Mucosa of descending colon (tissue), 3 donors: ENCODE measurements at regions not wholly inside any gene's neighbourhood (a gene's known extent, or its start where the extent isn't known, plus 50 kb on each side); places are given as distances from the start of the nearest gene placed in this dataset.

Experiments
- ATAC-seq: fragments of 200-7000 bp; cut with Tn5 transposase; one replicate; pipeline ENCODE4 v1.9.1; 2020; ENCODE audit warnings: mild to moderate bottlenecking, moderate library complexity
- DNase-seq, 3 donors: peaks; one replicate each; pipeline ENCODE4 v3.0.0-alpha.2; 2020
- H3K36me3 ChIP-seq: fragments of 200-600 bp; one replicate; pipeline ENCODE4 v1.8.0; 2021; ENCODE audit warnings: low read depth, mild to moderate bottlenecking
- H3K4me1 ChIP-seq: fragments of 200-600 bp; one replicate; pipeline ENCODE4 v1.8.0; 2021; ENCODE audit warnings: low read depth, mild to moderate bottlenecking
- H3K4me3 ChIP-seq: fragments of 200-600 bp; one replicate; pipeline ENCODE4 v1.8.0; 2021; ENCODE audit warnings: mild to moderate bottlenecking
- H3K9me3 ChIP-seq: fragments of 200-600 bp; one replicate; pipeline ENCODE4 v1.8.0; 2021; ENCODE audit warnings: mild to moderate bottlenecking
- CTCF ChIP-seq: fragments of 200-600 bp; IDR thresholded peaks from one replicate; pipeline ENCODE4 v1.8.0; 2022; ENCODE audit warnings: antibody characterized with exemption, mild to moderate bottlenecking
- intact Hi-C, 2 donors: fragments of 100-400 bp; cut with DNase I in 1 of 2; cut with micrococcal nuclease in 1 of 2; formaldehyde crosslinking; loops; one replicate each; pipeline versions ENCODE4 v1.11.0 to v1.11.1; 2022; cut with DNase I, micrococcal nuclease
- donor health status: DM: no; HTN: no; CAD: no; lungs with moderate emphysema.
- donor health status: DM: no; HTN: no; CAD: no.
- donor health status: DM: no; HTN: yes; CAD: no.

DNA sequence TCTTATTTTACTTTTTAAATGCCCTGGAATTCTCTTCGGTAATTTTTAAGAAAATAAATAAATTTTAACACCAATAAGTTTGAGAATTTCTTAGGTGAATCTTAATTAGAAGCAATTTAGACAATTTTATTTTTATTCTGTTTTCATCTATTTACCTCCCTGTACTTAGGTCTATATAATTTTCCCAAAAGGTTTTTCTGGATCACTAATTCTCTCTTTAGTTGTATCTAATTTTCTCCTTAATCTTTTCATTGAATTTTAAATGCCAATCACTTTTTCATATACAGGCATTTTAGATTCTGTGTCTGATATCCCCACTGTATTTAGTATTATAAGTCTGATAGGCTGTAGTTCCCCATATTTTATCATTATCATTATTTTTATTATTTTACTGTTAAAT, 845.3 kb downstream of the TRIML1 start:
- no peak for DNase-seq
- peaks cover 22% of the 10 kb centered on the region for H3K9me3 ChIP-seq
- ATAC-seq, result no peak
- TF ChIP-seq CTCF, result no peak
- no peaks in the 10 kb centered on the region for H3K36me3 ChIP-seq
- intact Hi-C loops, result no loop called here
- H3K4me3 ChIP-seq, result no peak overlapping the region
- no peaks in the 10 kb centered on the region for H3K4me1 ChIP-seq

GRCh38 chr4:188986271-188986689, 847.0 kb downstream of the TRIML1 start:
- peaks cover 24% of the 10 kb centered on the region for H3K9me3 ChIP-seq
- TF ChIP-seq CTCF, result no peak
- no peak overlapping the region for H3K4me3 ChIP-seq
- no peak for ATAC-seq
- intact Hi-C loops, result no loop called here
- no peak for DNase-seq
- H3K36me3 ChIP-seq, result no peaks in the 10 kb centered on the region
- H3K4me1 ChIP-seq, result no peaks in the 10 kb centered on the region

GRCh38 chr4:188987011-188987410, 847.8 kb downstream of the TRIML1 start:
- H3K4me1 ChIP-seq, result no peaks in the 10 kb centered on the region
- ATAC-seq (no peak), DNase-seq (no peak)
- no peaks in the 10 kb centered on the region for H3K36me3 ChIP-seq
- intact Hi-C loops, result no loop called here
- no peak overlapping the region for H3K4me3 ChIP-seq
- TF ChIP-seq CTCF, result no peak
- H3K9me3 ChIP-seq, result peaks cover 24% of the 10 kb centered on the region

DNA sequence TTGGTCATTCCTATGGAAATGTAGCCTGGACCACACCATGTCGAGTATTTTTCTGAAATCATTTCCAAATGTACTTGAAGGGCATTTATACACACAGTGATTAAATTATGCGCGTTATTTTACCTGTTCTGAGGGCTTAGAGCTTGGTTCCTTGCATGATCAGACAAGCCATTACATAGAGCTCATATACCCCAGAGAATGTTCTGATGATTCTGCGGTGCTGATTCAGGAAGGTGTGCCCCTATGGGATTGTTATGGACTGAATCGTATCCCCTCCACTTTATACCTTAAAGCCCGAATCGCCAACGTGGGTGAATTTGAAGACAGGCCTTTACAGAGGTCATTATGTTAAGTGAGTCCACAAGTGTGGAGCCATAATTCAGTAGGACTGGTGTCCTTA, 848.9 kb downstream of the TRIML1 start:
- ATAC-seq (no peak), DNase-seq (no peak)
- no peak for TF ChIP-seq CTCF
- Histone ChIP-seq H3K36me3 (no peaks in the 10 kb centered on the region), H3K9me3 (peaks cover 24% of the 10 kb centered on the region), H3K4me3 (no peak overlapping the region), H3K4me1 (no peaks in the 10 kb centered on the region)
- intact Hi-C loops, result no loop called here

DNA sequence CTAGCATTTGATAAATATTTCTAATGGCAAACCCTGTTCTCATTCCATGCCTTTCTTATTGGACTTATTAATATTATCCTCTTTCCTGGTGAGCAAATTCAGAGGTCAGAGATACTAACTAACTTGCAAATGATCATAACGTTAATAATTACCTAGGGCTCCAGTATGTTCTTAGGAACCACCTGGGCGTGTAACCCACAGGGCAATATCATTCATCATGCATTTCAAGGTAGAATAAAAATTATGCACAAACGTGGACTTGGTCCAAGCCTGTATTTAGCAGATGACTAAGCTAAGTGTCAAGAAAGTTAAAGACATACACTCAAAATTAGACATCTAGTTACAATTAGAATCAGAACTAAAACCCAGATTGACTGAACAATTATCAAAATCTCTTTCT, 850.1 kb downstream of the TRIML1 start:
- Histone ChIP-seq H3K4me3 (no peak overlapping the region), H3K4me1 (no peaks in the 10 kb centered on the region), H3K36me3 (no peaks in the 10 kb centered on the region), H3K9me3 (peaks cover 20% of the 10 kb centered on the region)
- TF ChIP-seq CTCF, result no peak
- no peak for DNase-seq
- intact Hi-C loops, result no loop called here
- ATAC-seq, result no peak

GRCh38 chr4:188992706-188993105, 853.5 kb downstream of the TRIML1 start:
- TF ChIP-seq CTCF, result no peak
- no peak for DNase-seq
- H3K4me1 ChIP-seq, result no peaks in the 10 kb centered on the region
- intact Hi-C loops, result no loop called here
- no peaks in the 10 kb centered on the region for H3K36me3 ChIP-seq
- no peak for ATAC-seq
- no peak overlapping the region for H3K4me3 ChIP-seq
- peaks cover 9% of the 10 kb centered on the region for H3K9me3 ChIP-seq
